ENCODE measurements at regions not wholly inside any gene's neighbourhood (a gene's known extent, or its start where the extent isn't known, plus 50 kb on each side); places are given as distances from the start of the nearest gene placed in this dataset.
"Not testable (repeated sequence)": the region's sequence is repeated elsewhere in the genome, so short reads cannot be mapped to it uniquely, and the experiment has no call there.

- no CpG with 5 or more reads among the region's 1 CpG for WGBS (ENCODE audit: insufficient coverage, insufficient read length)
- no peaks in the 10 kb centered on the region for H3K9me3 ChIP-seq (ENCODE audit: control insufficient read depth, insufficient read depth, low read length)
- H3K36me3 ChIP-seq (ENCODE audit: control insufficient read depth, insufficient read depth, low read length) = no peaks in the 10 kb centered on the region
- DNase-seq (ENCODE audit: low read depth, low spot score) = no peak
- no peak overlapping the region for H3K4me3 ChIP-seq (ENCODE audit: low read length)
- no peaks in the 10 kb centered on the region for H3K4me1 ChIP-seq (ENCODE audit: control insufficient read depth, insufficient read depth, low read length)
- H3K27me3 ChIP-seq (ENCODE audit: control insufficient read depth, insufficient read depth, low read length) = no peaks in the 10 kb centered on the region
- no peak overlapping the region for H3K27ac ChIP-seq (ENCODE audit: low read length)
Observed at GRCh38 chr13:56530096-56530495, 610.6 kb upstream of the PRR20A start.

- not testable (repeated sequence) for H3K27me3 ChIP-seq (ENCODE audit: control insufficient read depth, insufficient read depth, low read length); H3K4me3 ChIP-seq (ENCODE audit: low read length); H3K9me3 ChIP-seq (ENCODE audit: control insufficient read depth, insufficient read depth, low read length); DNase-seq (ENCODE audit: low read depth, low spot score); H3K36me3 ChIP-seq (ENCODE audit: control insufficient read depth, insufficient read depth, low read length); H3K4me1 ChIP-seq (ENCODE audit: control insufficient read depth, insufficient read depth, low read length); H3K27ac ChIP-seq (ENCODE audit: low read length)
- no CpG with 5 or more reads among the region's 11 CpGs for WGBS (ENCODE audit: insufficient coverage, insufficient read length)
Observed at GRCh38 chr13:56547921-56548320, 592.8 kb upstream of the PRR20A start.

GRCh38 chr13:56558698-56559320, 581.9 kb upstream of the PRR20A start:
- no peak for DNase-seq (ENCODE audit: low read depth, low spot score)
- no CpG with 5 or more reads among the region's 4 CpGs for WGBS (ENCODE audit: insufficient coverage, insufficient read length)
- no peaks in the 10 kb centered on the region for H3K4me1 ChIP-seq (ENCODE audit: control insufficient read depth, insufficient read depth, low read length)
- no peaks in the 10 kb centered on the region for H3K9me3 ChIP-seq (ENCODE audit: control insufficient read depth, insufficient read depth, low read length)
- no peaks in the 10 kb centered on the region for H3K36me3 ChIP-seq (ENCODE audit: control insufficient read depth, insufficient read depth, low read length)
- no peak overlapping the region for H3K27ac ChIP-seq (ENCODE audit: low read length)
- H3K27me3 ChIP-seq (ENCODE audit: control insufficient read depth, insufficient read depth, low read length) = no peaks in the 10 kb centered on the region
- no peak overlapping the region for H3K4me3 ChIP-seq (ENCODE audit: low read length)

DNA sequence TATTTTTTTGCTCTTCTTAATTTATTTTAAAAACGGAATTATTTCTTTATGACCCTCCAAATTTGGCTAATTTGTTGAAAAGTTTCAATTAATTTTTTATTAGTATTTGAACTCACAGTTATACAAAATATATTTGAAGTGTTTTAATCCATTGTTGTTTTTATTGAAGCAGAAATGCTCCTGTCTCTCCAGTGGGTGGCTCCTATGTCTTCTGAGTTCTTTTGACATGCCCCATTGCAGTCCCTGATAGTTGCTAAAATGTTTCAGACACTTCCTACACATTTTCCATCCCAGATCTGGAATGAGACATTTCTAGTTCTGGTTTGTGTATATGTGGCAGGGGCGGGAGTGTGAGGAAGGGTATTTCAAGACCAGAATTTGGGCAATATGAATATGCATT, 579.4 kb upstream of the PRR20A start:
- H3K36me3 ChIP-seq (ENCODE audit: control insufficient read depth, insufficient read depth, low read length) = no peaks in the 10 kb centered on the region
- no CpG with 5 or more reads among the region's 2 CpGs for WGBS (ENCODE audit: insufficient coverage, insufficient read length)
- H3K27ac ChIP-seq (ENCODE audit: low read length) = no peak overlapping the region
- no peak for DNase-seq (ENCODE audit: low read depth, low spot score)
- no peaks in the 10 kb centered on the region for H3K4me1 ChIP-seq (ENCODE audit: control insufficient read depth, insufficient read depth, low read length)
- no peak overlapping the region for H3K4me3 ChIP-seq (ENCODE audit: low read length)
- no peaks in the 10 kb centered on the region for H3K9me3 ChIP-seq (ENCODE audit: control insufficient read depth, insufficient read depth, low read length)
- H3K27me3 ChIP-seq (ENCODE audit: control insufficient read depth, insufficient read depth, low read length) = no peaks in the 10 kb centered on the region

- no peak for DNase-seq (ENCODE audit: low read depth, low spot score)
- H3K36me3 ChIP-seq (ENCODE audit: control insufficient read depth, insufficient read depth, low read length) = no peaks in the 10 kb centered on the region
- H3K27me3 ChIP-seq (ENCODE audit: control insufficient read depth, insufficient read depth, low read length) = no peaks in the 10 kb centered on the region
- no peak overlapping the region for H3K27ac ChIP-seq (ENCODE audit: low read length)
- WGBS (ENCODE audit: insufficient coverage, insufficient read length) = no CpG with 5 or more reads among the region's 4 CpGs
- H3K9me3 ChIP-seq (ENCODE audit: control insufficient read depth, insufficient read depth, low read length) = no peaks in the 10 kb centered on the region
- no peak overlapping the region for H3K4me3 ChIP-seq (ENCODE audit: low read length)
- no peaks in the 10 kb centered on the region for H3K4me1 ChIP-seq (ENCODE audit: control insufficient read depth, insufficient read depth, low read length)
Observed at GRCh38 chr13:56563663-56564062, 577.1 kb upstream of the PRR20A start.

- Histone ChIP-seq H3K36me3 (ENCODE audit: control insufficient read depth, insufficient read depth, low read length) (no peaks in the 10 kb centered on the region), H3K27me3 (ENCODE audit: control insufficient read depth, insufficient read depth, low read length) (no peaks in the 10 kb centered on the region), H3K4me1 (ENCODE audit: control insufficient read depth, insufficient read depth, low read length) (no peaks in the 10 kb centered on the region), H3K4me3 (ENCODE audit: low read length) (no peak overlapping the region), H3K9me3 (ENCODE audit: control insufficient read depth, insufficient read depth, low read length) (no peaks in the 10 kb centered on the region), H3K27ac (ENCODE audit: low read length) (no peak overlapping the region)
- WGBS (ENCODE audit: insufficient coverage, insufficient read length) = no CpG with 5 or more reads among the region's 1 CpG
- DNase-seq (ENCODE audit: low read depth, low spot score) = no peak
Observed at GRCh38 chr13:56586976-56587375, 553.7 kb upstream of the PRR20A start.

DNA sequence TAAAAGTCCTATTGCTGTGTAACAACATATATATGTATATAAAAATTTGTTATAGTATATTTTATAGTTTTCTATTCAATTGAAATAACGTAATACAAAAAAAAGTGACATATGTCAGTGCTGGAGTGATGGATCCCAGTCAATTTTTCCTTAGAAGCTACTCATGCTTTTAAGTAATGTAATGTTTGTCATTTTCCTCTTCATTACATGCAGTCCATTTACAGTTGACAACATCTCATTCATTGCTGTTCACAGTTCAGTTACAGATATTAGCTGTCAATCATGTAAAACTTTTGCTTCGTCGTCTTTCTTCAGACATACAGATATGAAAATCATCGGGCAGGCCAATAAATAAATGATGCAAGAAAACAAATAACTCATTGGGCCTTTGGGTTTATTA, 525.1 kb upstream of the PRR20A start:
- H3K4me1 ChIP-seq (ENCODE audit: control insufficient read depth, insufficient read depth, low read length) = no peaks in the 10 kb centered on the region
- DNase-seq (ENCODE audit: low read depth, low spot score) = no peak
- H3K36me3 ChIP-seq (ENCODE audit: control insufficient read depth, insufficient read depth, low read length) = no peaks in the 10 kb centered on the region
- no CpG with 5 or more reads among the region's 4 CpGs for WGBS (ENCODE audit: insufficient coverage, insufficient read length)
- no peak overlapping the region for H3K4me3 ChIP-seq (ENCODE audit: low read length)
- no peaks in the 10 kb centered on the region for H3K9me3 ChIP-seq (ENCODE audit: control insufficient read depth, insufficient read depth, low read length)
- no peak overlapping the region for H3K27ac ChIP-seq (ENCODE audit: low read length)
- H3K27me3 ChIP-seq (ENCODE audit: control insufficient read depth, insufficient read depth, low read length) = no peaks in the 10 kb centered on the region

DNA sequence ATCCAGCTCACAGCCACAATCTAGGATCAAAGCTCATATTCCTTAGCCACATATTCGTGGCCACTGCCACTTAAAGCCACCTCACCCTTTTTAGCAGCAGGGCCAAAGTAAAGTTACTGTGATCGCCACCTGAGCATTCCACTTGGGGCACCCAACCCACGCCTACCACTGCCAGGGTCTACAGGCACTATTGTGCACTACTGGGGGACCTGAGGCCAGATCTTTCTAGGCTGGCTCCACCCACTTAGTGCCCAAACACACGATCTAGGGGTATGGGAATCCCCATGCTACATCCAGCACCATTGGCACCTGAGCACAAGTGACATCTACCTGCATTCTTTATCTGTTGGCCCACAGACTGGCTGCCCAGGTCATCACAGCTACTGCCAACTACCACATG, 517.9 kb upstream of the PRR20A start:
- Histone ChIP-seq H3K27me3 (ENCODE audit: control insufficient read depth, insufficient read depth, low read length) (no peaks in the 10 kb centered on the region), H3K27ac (ENCODE audit: low read length) (no peak overlapping the region), H3K4me1 (ENCODE audit: control insufficient read depth, insufficient read depth, low read length) (no peaks in the 10 kb centered on the region), H3K4me3 (ENCODE audit: low read length) (no peak overlapping the region), H3K36me3 (ENCODE audit: control insufficient read depth, insufficient read depth, low read length) (no peaks in the 10 kb centered on the region), H3K9me3 (ENCODE audit: control insufficient read depth, insufficient read depth, low read length) (no peaks in the 10 kb centered on the region)
- WGBS (ENCODE audit: insufficient coverage, insufficient read length) = no CpG with 5 or more reads among the region's 4 CpGs
- no peak for DNase-seq (ENCODE audit: low read depth, low spot score)

GRCh38 chr13:56628886-56629285, 511.8 kb upstream of the PRR20A start:
- WGBS (ENCODE audit: insufficient coverage, insufficient read length) = no CpG with 5 or more reads among the region's 6 CpGs
- H3K4me3 ChIP-seq (ENCODE audit: low read length); H3K27me3 ChIP-seq (ENCODE audit: control insufficient read depth, insufficient read depth, low read length); H3K36me3 ChIP-seq (ENCODE audit: control insufficient read depth, insufficient read depth, low read length); DNase-seq (ENCODE audit: low read depth, low spot score); H3K9me3 ChIP-seq (ENCODE audit: control insufficient read depth, insufficient read depth, low read length); H3K27ac ChIP-seq (ENCODE audit: low read length); H3K4me1 ChIP-seq (ENCODE audit: control insufficient read depth, insufficient read depth, low read length): not testable (repeated sequence)

GRCh38 chr13:56631060-56631459, 509.7 kb upstream of the PRR20A start:
- H3K27me3 ChIP-seq (ENCODE audit: control insufficient read depth, insufficient read depth, low read length); H3K27ac ChIP-seq (ENCODE audit: low read length); H3K4me3 ChIP-seq (ENCODE audit: low read length); DNase-seq (ENCODE audit: low read depth, low spot score); H3K9me3 ChIP-seq (ENCODE audit: control insufficient read depth, insufficient read depth, low read length); H3K4me1 ChIP-seq (ENCODE audit: control insufficient read depth, insufficient read depth, low read length); H3K36me3 ChIP-seq (ENCODE audit: control insufficient read depth, insufficient read depth, low read length): not testable (repeated sequence)
- no CpG with 5 or more reads among the region's 3 CpGs for WGBS (ENCODE audit: insufficient coverage, insufficient read length)

DNA sequence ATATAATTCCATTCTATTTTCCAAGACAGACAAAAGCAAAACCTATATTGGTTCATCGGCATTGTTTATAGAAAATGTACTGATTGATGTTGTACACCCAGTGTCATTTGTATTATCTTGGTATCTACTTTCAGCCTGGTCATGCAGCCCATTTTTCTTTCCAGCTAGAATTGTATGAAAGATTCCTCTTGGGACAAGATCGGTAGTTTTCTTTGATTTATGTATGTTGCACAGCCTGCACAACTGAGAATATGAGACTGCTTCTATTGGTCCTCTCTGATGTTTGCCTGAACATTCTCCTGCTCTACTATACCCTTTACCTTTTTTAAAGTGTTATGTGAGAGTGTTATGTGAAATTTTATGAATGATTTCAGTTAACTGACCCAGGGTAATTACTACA, 487.7 kb upstream of the PRR20A start:
- Histone ChIP-seq H3K4me3 (ENCODE audit: low read length) (no peak overlapping the region), H3K9me3 (ENCODE audit: control insufficient read depth, insufficient read depth, low read length) (0 out of 2 replicates have a peak, but pooled peaks cover 2% of the 10 kb centered on the region), H3K36me3 (ENCODE audit: control insufficient read depth, insufficient read depth, low read length) (no peaks in the 10 kb centered on the region; the same call in 1 of the 2 replicates), H3K4me1 (ENCODE audit: control insufficient read depth, insufficient read depth, low read length) (no peaks in the 10 kb centered on the region), H3K27ac (ENCODE audit: low read length) (no peak overlapping the region), H3K27me3 (ENCODE audit: control insufficient read depth, insufficient read depth, low read length) (no peaks in the 10 kb centered on the region)
- no CpG with 5 or more reads among the region's 2 CpGs for WGBS (ENCODE audit: insufficient coverage, insufficient read length)
- DNase-seq (ENCODE audit: low read depth, low spot score) = no peak
